ENCODE measurements at regions not wholly inside any gene's neighbourhood (a gene's known extent, or its start where the extent isn't known, plus 50 kb on each side); places are given as distances from the start of the nearest gene placed in this dataset.

- POLR2A ChIA-PET: no interaction called here
- intact Hi-C loops (cut with micrococcal nuclease; ENCODE audit: unreplicated experiment): no loop called here
- Histone ChIP-seq H3K4me3 (ENCODE audit: low read depth, low read length, poor library complexity, severe bottlenecking) (no peak overlapping the region), H3K36me3 (ENCODE audit: insufficient read depth, low read length) (no peaks in the 10 kb centered on the region), H3K4me1 (ENCODE audit: insufficient read depth, low read length, poor library complexity, severe bottlenecking) (no peaks in the 10 kb centered on the region), H3K9me2 (ENCODE audit: insufficient read depth, low read length) (no peaks in the 10 kb centered on the region), H2AFZ (ENCODE audit: low read length) (no peak overlapping the region), H3K79me2 (ENCODE audit: insufficient read depth, low read depth, low read length) (no peaks in the 10 kb centered on the region), H3K27ac (ENCODE audit: low read depth, low read length, poor library complexity, severe bottlenecking) (no peak overlapping the region), H3K4me2 (ENCODE audit: low read length) (no peak overlapping the region), H3K9me3 (ENCODE audit: low read length) (no peaks in the 10 kb centered on the region), H4K20me1 (ENCODE audit: insufficient read depth, low read length) (no peaks in the 10 kb centered on the region)
- BruUV-seq (replicated peaks): no TSS peak
- DNase-seq (ENCODE audit: low spot score): no peak
- CTCF ChIA-PET (ENCODE audit: unreplicated experiment): no interaction called here
- TF ChIP-seq EZH2phosphoT487 (IDR thresholded peaks at IDR 0.05; ENCODE audit: borderline replicate concordance, low read depth, low read length) (no peak), CTCF (conservative IDR thresholded peaks at IDR 0.05; ENCODE audit: low read length) (no peak)
These were observed 55.9 kb upstream of the MTAP start for GRCh38 chr9:21746550-21746949.

- H3K27ac ChIP-seq (ENCODE audit: low read depth, low read length, poor library complexity, severe bottlenecking): no peak overlapping the region
- no TSS peak for BruUV-seq (replicated peaks)
- no peaks in the 10 kb centered on the region for H3K9me2 ChIP-seq (ENCODE audit: insufficient read depth, low read length)
- CTCF ChIA-PET (ENCODE audit: unreplicated experiment): no interaction called here
- no peak for TF ChIP-seq CTCF (conservative IDR thresholded peaks at IDR 0.05; ENCODE audit: low read length)
- no peak for TF ChIP-seq EZH2phosphoT487 (IDR thresholded peaks at IDR 0.05; ENCODE audit: borderline replicate concordance, low read depth, low read length)
- H2AFZ ChIP-seq (ENCODE audit: low read length): no peak overlapping the region
- H3K36me3 ChIP-seq (ENCODE audit: insufficient read depth, low read length): no peaks in the 10 kb centered on the region
- H3K4me3 ChIP-seq (ENCODE audit: low read depth, low read length, poor library complexity, severe bottlenecking): no peak overlapping the region
- H4K20me1 ChIP-seq (ENCODE audit: insufficient read depth, low read length): no peaks in the 10 kb centered on the region
- H3K4me2 ChIP-seq (ENCODE audit: low read length): no peak overlapping the region
- H3K79me2 ChIP-seq (ENCODE audit: insufficient read depth, low read depth, low read length): no peaks in the 10 kb centered on the region
- DNase-seq (ENCODE audit: low spot score): no peak
- H3K4me1 ChIP-seq (ENCODE audit: insufficient read depth, low read length, poor library complexity, severe bottlenecking): no peaks in the 10 kb centered on the region
- no peaks in the 10 kb centered on the region for H3K9me3 ChIP-seq (ENCODE audit: low read length)
- intact Hi-C loops (cut with micrococcal nuclease; ENCODE audit: unreplicated experiment): no loop called here
- POLR2A ChIA-PET: no interaction called here
These were observed 55.3 kb upstream of the MTAP start for GRCh38 chr9:21747175-21747574.

- no peak for DNase-seq (ENCODE audit: low spot score)
- BruUV-seq (replicated peaks): no TSS peak
- CTCF ChIA-PET (ENCODE audit: unreplicated experiment): no interaction called here
- Histone ChIP-seq H3K4me1 (ENCODE audit: insufficient read depth, low read length, poor library complexity, severe bottlenecking) (no peaks in the 10 kb centered on the region), H3K79me2 (ENCODE audit: insufficient read depth, low read depth, low read length) (no peaks in the 10 kb centered on the region), H3K9me3 (ENCODE audit: low read length) (no peaks in the 10 kb centered on the region), H3K4me3 (ENCODE audit: low read depth, low read length, poor library complexity, severe bottlenecking) (no peak overlapping the region), H3K9me2 (ENCODE audit: insufficient read depth, low read length) (no peaks in the 10 kb centered on the region), H2AFZ (ENCODE audit: low read length) (no peak overlapping the region), H3K4me2 (ENCODE audit: low read length) (no peak overlapping the region), H3K36me3 (ENCODE audit: insufficient read depth, low read length) (no peaks in the 10 kb centered on the region), H3K27ac (ENCODE audit: low read depth, low read length, poor library complexity, severe bottlenecking) (no peak overlapping the region), H4K20me1 (ENCODE audit: insufficient read depth, low read length) (no peaks in the 10 kb centered on the region)
- intact Hi-C loops (cut with micrococcal nuclease; ENCODE audit: unreplicated experiment): no loop called here
- POLR2A ChIA-PET: interaction anchor here (1.0 to 1.1 kb wide), 3 partner anchors 12 to 31 kb away, joined by 3 to 4 read pairs (median 3); no protein-coding TSS in a partner anchor
- TF ChIP-seq CTCF (conservative IDR thresholded peaks at IDR 0.05; ENCODE audit: low read length) (no peak), EZH2phosphoT487 (IDR thresholded peaks at IDR 0.05; ENCODE audit: borderline replicate concordance, low read depth, low read length) (no peak)
These were observed 52.3 kb upstream of the MTAP start for GRCh38 chr9:21750021-21750735.
